HEK293T (cell line): ENCODE measurements at regions not wholly inside any gene's neighbourhood (a gene's known extent, or its start where the extent isn't known, plus 50 kb on each side); places are given as distances from the start of the nearest gene placed in this dataset.

Experiments
- ARNT ChIP-seq: fragments of 450-650 bp; IDR thresholded peaks from 2 replicates; pipeline ENCODE4 v1.6.1; 2017; ENCODE audit warnings: mild to moderate bottlenecking
- BHLHE40 ChIP-seq: fragments of 450-650 bp; IDR thresholded peaks from 2 replicates; pipeline ENCODE4 v1.6.1; 2016; ENCODE audit warnings: mild to moderate bottlenecking, moderate library complexity, borderline replicate concordance
- ELF4 ChIP-seq: fragments of 450-650 bp; IDR thresholded peaks from 2 replicates; pipeline ENCODE4 v1.6.1; 2017; ENCODE audit warnings: antibody characterized with exemption
- FOXA1 ChIP-seq: fragments of 450-650 bp; IDR thresholded peaks from 2 replicates; pipeline ENCODE4 v1.6.1; 2016; ENCODE audit warnings: mild to moderate bottlenecking
- FOXK2 ChIP-seq: fragments of 450-650 bp; IDR thresholded peaks from 2 replicates; pipeline ENCODE4 v1.6.1; 2016; ENCODE audit warnings: mild to moderate bottlenecking
- FOXM1 ChIP-seq: fragments of 450-650 bp; IDR thresholded peaks from 2 replicates; pipeline ENCODE4 v1.6.1; 2017; ENCODE audit warnings: mild to moderate bottlenecking, borderline replicate concordance
- HDGF ChIP-seq: fragments of 450-650 bp; IDR thresholded peaks from 2 replicates; pipeline ENCODE4 v1.6.1; 2017; ENCODE audit warnings: antibody characterized with exemption, borderline replicate concordance
- L3MBTL2 ChIP-seq: fragments of 450-650 bp; conservative IDR thresholded peaks from 2 replicates; pipeline ENCODE4 v1.6.1; 2016; ENCODE audit warnings: mild to moderate bottlenecking
- LEF1 ChIP-seq: fragments of 450-650 bp; IDR thresholded peaks from 2 replicates; pipeline ENCODE4 v1.6.1; 2017; ENCODE audit warnings: mild to moderate bottlenecking, borderline replicate concordance
- PKNOX1 ChIP-seq: fragments of 450-650 bp; IDR thresholded peaks from 2 replicates; pipeline ENCODE4 v1.6.1; 2016
- SP1 ChIP-seq: fragments of 450-650 bp; IDR thresholded peaks from 2 replicates; pipeline ENCODE4 v1.6.1; 2017
- SUZ12 ChIP-seq: fragments of 450-650 bp; IDR thresholded peaks from 2 replicates; pipeline ENCODE4 v1.6.1; 2016; ENCODE audit warnings: mild to moderate bottlenecking
- TARDBP ChIP-seq: fragments of 450-650 bp; IDR thresholded peaks from 2 replicates; pipeline ENCODE4 v1.6.1; 2016
- ZNF384 ChIP-seq: fragments of 450-650 bp; IDR thresholded peaks from 2 replicates; pipeline ENCODE4 v1.6.1; 2016

- TF ChIP-seq TARDBP (no peak), L3MBTL2 (no peak), FOXK2 (no peak), BHLHE40 (no peak), ZNF384 (no peak), ELF4 (no peak), HDGF (no peak), ARNT (no peak), PKNOX1 (no peak), SP1 (no peak), FOXM1 (no peak), SUZ12 (no peak), LEF1 (no peak), FOXA1 (no peak)
Measured at GRCh38 chr14:80275208-80275850, 64.0 kb upstream of the DIO2 start.
